OCI-LY1 (cell line): ENCODE measurements at regions not wholly inside any gene's neighbourhood (a gene's known extent, or its start where the extent isn't known, plus 50 kb on each side); places are given as distances from the start of the nearest gene placed in this dataset.

Experiments
- H2AFZ ChIP-seq: fragments of 200-600 bp; sonication (generic), shearing (Covaris generic); 2 replicates; pipeline ENCODE4 v1.6.0; 2014; ENCODE audit warnings: antibody characterized with exemption, mild to moderate bottlenecking, low read length
- H3F3A ChIP-seq: fragments of 200-600 bp; sonication (generic), shearing (Covaris generic); 2 replicates; pipeline ENCODE4 v1.6.0; 2014; ENCODE audit warnings: mild to moderate bottlenecking, antibody characterized with exemption, low read length, moderate library complexity; ENCODE audit not compliant: insufficient read depth
- H3K27ac ChIP-seq: fragments of 200-600 bp; sonication (generic); 2 replicates; pipeline ENCODE4 v1.5.1; 2014; ENCODE audit warnings: low read length, mixed run types, mild to moderate bottlenecking, low read depth; ENCODE audit not compliant: poor library complexity, severe bottlenecking
- H3K27me3 ChIP-seq: fragments of 200-600 bp; sonication (generic); 2 replicates; pipeline ENCODE4 v1.6.0; 2014; ENCODE audit warnings: antibody characterized with exemption, mild to moderate bottlenecking, low read length, moderate library complexity; ENCODE audit not compliant: insufficient read depth
- H3K36me3 ChIP-seq: fragments of 200-600 bp; sonication (generic); 2 replicates; pipeline ENCODE4 v1.6.1; 2014; ENCODE audit warnings: mild to moderate bottlenecking, antibody characterized with exemption, low read length, moderate library complexity, mixed read lengths; ENCODE audit not compliant: insufficient read depth
- H3K4me1 ChIP-seq: fragments of 200-600 bp; sonication (generic); 2 replicates; pipeline ENCODE4 v1.5.1; 2014; ENCODE audit warnings: mild to moderate bottlenecking, low read length, moderate library complexity; ENCODE audit not compliant: insufficient read depth, severe bottlenecking
- H3K4me2 ChIP-seq: fragments of 200-600 bp; sonication (generic), shearing (Covaris generic); 2 replicates; pipeline ENCODE4 v1.6.1; 2014; ENCODE audit warnings: low read length
- H3K4me3 ChIP-seq: fragments of 200-600 bp; sonication (generic); 2 replicates; pipeline ENCODE4 v1.5.1; 2014; ENCODE audit warnings: low read length, low read depth, mild to moderate bottlenecking, mixed read lengths; ENCODE audit not compliant: poor library complexity, severe bottlenecking
- H3K79me2 ChIP-seq: fragments of 200-600 bp; shearing (Covaris generic); 2 replicates; pipeline ENCODE4 v1.6.1; 2016; ENCODE audit warnings: mixed run types, low read length, mixed read lengths; ENCODE audit not compliant: insufficient read depth
- H3K9ac ChIP-seq: fragments of 200-600 bp; sonication (generic), shearing (Covaris generic); 2 replicates; pipeline ENCODE4 v1.6.1; 2014; ENCODE audit warnings: mild to moderate bottlenecking, low read length, mixed read lengths
- H3K9me2 ChIP-seq: fragments of 200-600 bp; sonication (generic), shearing (Covaris generic); 2 replicates; pipeline ENCODE4 v1.6.1; 2014; ENCODE audit warnings: low read depth, mild to moderate bottlenecking, low read length, mixed read lengths
- H3K9me3 ChIP-seq: fragments of 200-600 bp; shearing (Covaris generic); 2 replicates; pipeline ENCODE4 v1.6.1; 2014; ENCODE audit warnings: low read length, mixed read lengths
- H4K20me1 ChIP-seq: fragments of 200-600 bp; sonication (generic), shearing (Covaris generic); 2 replicates; pipeline ENCODE4 v1.6.0; 2016; ENCODE audit warnings: mild to moderate bottlenecking, low read length; ENCODE audit not compliant: insufficient read depth
- CTCF ChIP-seq: fragments of 200-600 bp; sonication (generic), shearing (Covaris generic); IDR thresholded peaks from 2 replicates; pipeline ENCODE4 v1.5.1; 2017; ENCODE audit warnings: mild to moderate bottlenecking, antibody characterized with exemption, low read length, moderate library complexity, mixed read lengths
- EZH2 ChIP-seq: fragments of 200-600 bp; sonication (generic), shearing (Covaris generic); IDR thresholded peaks from 2 replicates; pipeline ENCODE4 v1.8.0; 2017; ENCODE audit warnings: borderline replicate concordance, mixed run types, mild to moderate bottlenecking, antibody characterized with exemption, low read length, moderate library complexity, mixed read lengths

GRCh38 chr2:105600037-105600442 lies 144.7 kb upstream of the NCK2 start:
- Histone ChIP-seq H2AFZ (no peak overlapping the region), H3K9me2 (no peaks in the 10 kb centered on the region), H3K9me3 (no peaks in the 10 kb centered on the region), H3K9ac (no peak overlapping the region), H3K79me2 (no peaks in the 10 kb centered on the region), H3K36me3 (no peaks in the 10 kb centered on the region), H3K27me3 (no peaks in the 10 kb centered on the region), H3K27ac (no peak overlapping the region), H3K4me1 (peaks cover 9% of the 10 kb centered on the region), H3K4me3 (no peak overlapping the region), H3F3A (no peaks in the 10 kb centered on the region), H4K20me1 (no peaks in the 10 kb centered on the region), H3K4me2 (no peak overlapping the region)
- no peak for TF ChIP-seq EZH2
- no peak for TF ChIP-seq CTCF

GRCh38 chr2:105598829-105599698 lies 145.6 kb upstream of the NCK2 start:
- Histone ChIP-seq H3K4me3 (no peak overlapping the region), H3K4me1 (peaks cover 9% of the 10 kb centered on the region), H3K4me2 (no peak overlapping the region), H3K79me2 (no peaks in the 10 kb centered on the region), H3K27ac (no peak overlapping the region), H4K20me1 (no peaks in the 10 kb centered on the region), H3F3A (no peaks in the 10 kb centered on the region), H3K36me3 (no peaks in the 10 kb centered on the region), H2AFZ (no peak overlapping the region), H3K27me3 (no peaks in the 10 kb centered on the region), H3K9me2 (no peaks in the 10 kb centered on the region), H3K9me3 (no peaks in the 10 kb centered on the region), H3K9ac (no peak overlapping the region)
- no peak for TF ChIP-seq EZH2
- TF ChIP-seq CTCF: no peak

DNA sequence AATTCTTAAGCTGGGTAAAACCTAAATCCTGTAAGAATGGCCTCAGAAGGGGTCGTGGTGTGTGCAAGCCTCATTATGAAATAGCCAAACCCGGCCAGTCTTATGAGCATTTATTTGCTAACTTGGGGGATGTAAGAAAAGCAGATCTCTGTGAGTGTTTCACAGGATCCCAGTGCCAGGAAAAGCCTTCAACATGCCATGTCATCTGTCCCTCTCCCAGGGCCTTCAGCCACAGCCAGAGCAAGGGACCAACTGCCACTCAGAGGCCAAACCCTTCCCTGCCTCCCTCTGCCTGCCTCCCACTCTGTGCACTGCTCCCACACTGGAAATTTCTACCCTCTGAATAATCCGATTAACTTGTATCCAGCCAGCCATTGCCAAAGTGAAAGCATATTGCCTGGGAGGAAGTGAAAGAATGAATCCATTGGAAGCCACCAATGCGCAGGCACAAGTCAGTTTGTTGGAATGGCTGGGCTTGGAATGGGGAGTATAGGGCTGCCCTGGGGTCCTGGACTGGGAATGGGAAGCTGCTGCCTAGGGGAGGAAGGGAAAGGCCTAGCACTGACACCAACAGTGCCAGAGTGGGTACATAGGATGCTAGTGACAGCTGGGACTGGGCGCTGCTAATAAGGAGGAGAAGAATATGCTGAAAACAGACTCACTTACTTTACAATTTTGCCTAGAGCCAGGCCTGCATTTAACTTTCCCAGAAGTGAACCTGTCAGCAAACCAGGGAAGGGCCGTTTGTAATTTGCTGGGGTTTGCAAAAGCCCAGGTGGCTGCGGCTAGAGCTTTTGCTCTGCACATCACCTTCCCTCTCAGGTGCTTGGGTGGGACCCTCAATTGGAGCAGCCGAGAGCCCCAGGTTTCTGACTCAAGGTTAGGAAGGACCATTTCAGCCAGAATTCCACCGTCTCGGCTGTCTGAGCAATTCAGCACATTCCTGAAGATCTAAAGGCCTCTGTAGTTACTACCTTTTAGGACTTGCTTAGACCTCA lies 146.6 kb upstream of the NCK2 start:
- Histone ChIP-seq H3K79me2 (no peaks in the 10 kb centered on the region), H4K20me1 (no peaks in the 10 kb centered on the region), H3F3A (no peaks in the 10 kb centered on the region), H3K9ac (no peak overlapping the region), H3K36me3 (no peaks in the 10 kb centered on the region), H3K27ac (no peak overlapping the region), H3K9me2 (no peaks in the 10 kb centered on the region), H2AFZ (no peak overlapping the region), H3K4me3 (no peak overlapping the region), H3K4me1 (peaks cover 9% of the 10 kb centered on the region), H3K27me3 (0 out of 2 replicates have a peak, but pooled peaks cover 6% of the 10 kb centered on the region), H3K4me2 (no peak overlapping the region; the same call in 1 of the 2 replicates), H3K9me3 (no peaks in the 10 kb centered on the region)
- no peak for TF ChIP-seq CTCF
- TF ChIP-seq EZH2: no peak
